22Rv1 (cell line): ENCODE measurements at regions not wholly inside any gene's neighbourhood (a gene's known extent, or its start where the extent isn't known, plus 50 kb on each side); places are given as distances from the start of the nearest gene placed in this dataset.

Experiments used
- CTCF ChIP-seq: fragments of 450-650 bp; IDR thresholded peaks from 2 replicates; pipeline ENCODE4 v1.5.1; 2017; ENCODE audit warnings: mild to moderate bottlenecking
- ZFX ChIP-seq: fragments of 450-650 bp; IDR thresholded peaks from 2 replicates; pipeline ENCODE4 v1.6.1; 2017; ENCODE audit warnings: antibody characterized with exemption, borderline replicate concordance

DNA sequence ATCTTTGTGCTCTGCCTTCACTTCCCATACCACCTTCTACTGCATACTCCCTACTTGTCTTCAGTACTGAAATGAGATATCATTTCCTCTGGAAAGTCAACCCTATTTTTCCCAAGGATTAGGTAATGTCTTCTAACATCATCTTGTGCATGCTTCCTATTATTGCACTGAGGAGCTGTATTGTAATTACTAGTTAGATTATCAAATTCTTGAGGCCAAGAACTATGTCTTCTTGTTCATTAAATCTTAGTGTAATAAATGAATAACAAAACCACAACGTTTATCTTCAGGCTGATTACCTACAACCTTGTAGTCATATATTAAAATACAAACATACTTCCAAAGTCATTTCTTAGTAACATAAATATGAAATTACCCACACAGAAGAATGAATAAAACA lies 87.9 kb upstream of the POU5F2 start:
- no peak for TF ChIP-seq CTCF
- TF ChIP-seq ZFX: no peak
